ENCODE measurements at regions not wholly inside any gene's neighbourhood (a gene's known extent, or its start where the extent isn't known, plus 50 kb on each side); places are given as distances from the start of the nearest gene placed in this dataset.
"Not testable (repeated sequence)": the region's sequence is repeated elsewhere in the genome, so short reads cannot be mapped to it uniquely, and the experiment has no call there.

DNA sequence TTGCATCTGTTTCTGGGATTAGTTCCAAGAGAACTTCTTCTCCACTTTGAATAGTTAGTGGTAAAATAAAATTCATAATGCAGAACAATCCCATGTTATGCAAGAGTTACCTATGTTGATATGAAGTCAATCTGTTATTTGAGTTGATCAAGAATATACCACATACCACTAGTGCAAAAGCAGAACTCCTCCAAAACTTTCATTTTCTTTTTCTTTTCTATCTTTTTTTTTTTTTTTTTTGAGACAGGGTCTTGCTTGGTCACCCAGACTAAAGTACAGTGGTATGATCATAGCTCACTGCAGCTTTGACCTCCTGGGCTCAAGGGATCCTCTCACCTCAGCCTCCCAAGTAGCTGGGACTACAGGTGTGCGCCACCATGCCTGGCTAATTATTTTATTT is 78.8 kb upstream of the UMPS start:
- TF ChIP-seq, protein P1, sequence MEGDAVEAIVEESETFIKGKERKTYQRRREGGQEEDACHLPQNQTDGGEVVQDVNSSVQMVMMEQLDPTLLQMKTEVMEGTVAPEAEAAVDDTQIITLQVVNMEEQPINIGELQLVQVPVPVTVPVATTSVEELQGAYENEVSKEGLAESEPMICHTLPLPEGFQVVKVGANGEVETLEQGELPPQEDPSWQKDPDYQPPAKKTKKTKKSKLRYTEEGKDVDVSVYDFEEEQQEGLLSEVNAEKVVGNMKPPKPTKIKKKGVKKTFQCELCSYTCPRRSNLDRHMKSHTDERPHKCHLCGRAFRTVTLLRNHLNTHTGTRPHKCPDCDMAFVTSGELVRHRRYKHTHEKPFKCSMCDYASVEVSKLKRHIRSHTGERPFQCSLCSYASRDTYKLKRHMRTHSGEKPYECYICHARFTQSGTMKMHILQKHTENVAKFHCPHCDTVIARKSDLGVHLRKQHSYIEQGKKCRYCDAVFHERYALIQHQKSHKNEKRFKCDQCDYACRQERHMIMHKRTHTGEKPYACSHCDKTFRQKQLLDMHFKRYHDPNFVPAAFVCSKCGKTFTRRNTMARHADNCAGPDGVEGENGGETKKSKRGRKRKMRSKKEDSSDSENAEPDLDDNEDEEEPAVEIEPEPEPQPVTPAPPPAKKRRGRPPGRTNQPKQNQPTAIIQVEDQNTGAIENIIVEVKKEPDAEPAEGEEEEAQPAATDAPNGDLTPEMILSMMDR (IDR thresholded peaks at IDR 0.05): not testable (repeated sequence)
- not testable (repeated sequence) for TF ChIP-seq POLR2A (IDR thresholded peaks at IDR 0.05)

Data from thyroid gland (tissue), 4 donors.